Activated CD4-positive, alpha-beta T cell treated with anti-CD3 and anti-CD28 coated beads, Interleukin-2, amount 10 ng/mL, durations not matched to agents 7 days and 5 days (primary cell): ENCODE measurements at regions not wholly inside any gene's neighbourhood (a gene's known extent, or its start where the extent isn't known, plus 50 kb on each side); places are given as distances from the start of the nearest gene placed in this dataset.

Experiments
- CTCF ChIA-PET: fragments of 350-600 bp; sonication (Branson Sonifier 250); formaldehyde crosslinking; loops from one replicate; lab custom pipeline; 2021; ENCODE audit warnings: antibody characterized with exemption; lab: Charles Lee
- POLR2A ChIA-PET: fragments of 350-600 bp; sonication (Branson Sonifier 250); formaldehyde crosslinking; loops from one replicate; lab custom pipeline; 2021; ENCODE audit warnings: antibody characterized with exemption; lab: Charles Lee
- DNase-seq: peaks from one replicate; pipeline ENCODE4 v3.0.0-alpha.2; 2020
- H3K27ac Mint-ChIP-seq: one replicate; pipeline ENCODE4 v1.8.0; 2021; ENCODE audit warnings: mild to moderate bottlenecking, moderate library complexity, mixed read lengths
- H3K27me3 Mint-ChIP-seq: one replicate; pipeline ENCODE4 v1.8.0; 2021; ENCODE audit warnings: mixed read lengths
- H3K36me3 Mint-ChIP-seq: one replicate; pipeline ENCODE4 v1.8.0; 2021; ENCODE audit warnings: low read depth, mixed read lengths
- H3K4me1 Mint-ChIP-seq: one replicate; pipeline ENCODE4 v1.8.0; 2021; ENCODE audit warnings: mixed read lengths
- H3K4me3 Mint-ChIP-seq: one replicate; pipeline ENCODE4 v1.8.0; 2021; ENCODE audit warnings: mild to moderate bottlenecking, moderate library complexity, mixed read lengths
- H3K9me3 Mint-ChIP-seq: one replicate; pipeline ENCODE4 v1.8.0; 2021; ENCODE audit warnings: mixed read lengths

DNA sequence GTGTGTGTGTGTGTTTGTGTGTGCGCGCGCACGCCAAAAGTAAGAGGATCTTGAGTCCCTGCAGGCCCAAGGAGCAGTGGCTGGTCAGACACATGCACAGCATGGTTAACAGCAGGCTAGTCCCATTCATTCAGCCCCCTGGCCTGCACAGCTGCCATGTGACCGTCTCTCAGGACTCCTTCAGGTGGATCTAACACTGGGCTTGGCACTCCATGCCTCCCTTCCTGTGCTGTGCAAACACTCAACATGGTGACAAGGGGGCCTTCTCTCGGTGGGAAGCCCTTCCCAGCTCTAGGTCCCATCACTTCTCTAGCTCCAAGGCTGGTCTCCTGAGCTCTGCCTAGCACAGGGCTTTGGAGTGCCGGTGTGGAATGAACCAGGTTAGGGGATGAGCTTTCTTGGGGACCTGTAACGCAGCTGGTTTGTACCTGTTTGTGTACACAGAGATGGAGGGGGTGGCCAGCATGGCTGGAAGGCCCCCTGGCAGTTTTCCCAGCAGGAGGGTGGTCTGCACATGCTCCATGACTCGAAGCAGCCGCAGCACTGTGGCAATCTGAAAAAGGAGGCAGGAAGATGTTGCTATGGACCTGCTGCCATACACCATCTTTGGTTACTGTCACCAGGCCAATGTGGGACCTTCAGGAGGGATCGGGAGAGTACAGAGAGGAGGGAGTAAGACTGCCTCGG lies 69.4 kb upstream of the GCSH start:
- H3K27ac Mint-ChIP-seq = no peak overlapping the region
- no peaks in the 10 kb centered on the region for H3K9me3 Mint-ChIP-seq
- DNase-seq = no peak
- ChIA-PET CTCF (interaction anchor here (0.5 kb wide), 1 partner anchor 1009 kb away, joined by 3 read pairs; no protein-coding TSS in a partner anchor), POLR2A (no interaction called here)
- H3K4me3 Mint-ChIP-seq = no peak overlapping the region
- no peaks in the 10 kb centered on the region for H3K36me3 Mint-ChIP-seq
- H3K27me3 Mint-ChIP-seq = peaks cover 5% of the 10 kb centered on the region
- no peaks in the 10 kb centered on the region for H3K4me1 Mint-ChIP-seq

GRCh38 chr16:81164958-81165357 lies 68.8 kb upstream of the GCSH start:
- Mint-ChIP-seq H3K27ac (no peak overlapping the region), H3K4me1 (no peaks in the 10 kb centered on the region), H3K9me3 (no peaks in the 10 kb centered on the region), H3K36me3 (no peaks in the 10 kb centered on the region), H3K27me3 (peaks cover 5% of the 10 kb centered on the region), H3K4me3 (no peak overlapping the region)
- ChIA-PET CTCF (no interaction called here), POLR2A (no interaction called here)
- DNase-seq = no peak

DNA sequence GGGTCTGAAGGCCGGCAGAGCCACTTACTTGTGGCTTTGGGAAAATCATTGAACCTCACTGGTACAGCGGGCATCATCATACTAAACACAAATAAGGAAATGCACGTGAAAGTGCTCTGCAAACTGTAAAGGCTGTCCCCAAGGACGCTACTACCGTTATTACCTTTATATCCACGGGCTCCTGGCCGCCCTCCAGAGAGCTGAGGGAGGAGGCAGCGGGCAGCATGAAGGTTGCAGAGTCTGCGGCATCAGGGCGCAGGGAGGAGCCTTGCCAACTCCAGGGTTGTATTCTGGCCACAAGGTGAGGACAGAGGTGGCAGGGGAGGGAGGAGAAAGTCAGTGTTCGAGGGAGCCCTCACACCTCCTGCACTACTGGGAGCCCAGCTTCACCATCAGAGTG lies 68.3 kb upstream of the GCSH start:
- Mint-ChIP-seq H3K36me3 (no peaks in the 10 kb centered on the region), H3K4me3 (no peak overlapping the region), H3K27ac (no peak overlapping the region), H3K9me3 (no peaks in the 10 kb centered on the region), H3K4me1 (no peaks in the 10 kb centered on the region), H3K27me3 (peaks cover 5% of the 10 kb centered on the region)
- DNase-seq = no peak
- CTCF ChIA-PET = no interaction called here
- POLR2A ChIA-PET = no interaction called here

GRCh38 chr16:81163671-81164070 lies 67.5 kb upstream of the GCSH start:
- Mint-ChIP-seq H3K27me3 (peaks cover 5% of the 10 kb centered on the region), H3K4me3 (no peak overlapping the region), H3K27ac (no peak overlapping the region), H3K9me3 (no peaks in the 10 kb centered on the region), H3K36me3 (no peaks in the 10 kb centered on the region), H3K4me1 (no peaks in the 10 kb centered on the region)
- CTCF ChIA-PET = no interaction called here
- POLR2A ChIA-PET = no interaction called here
- no peak for DNase-seq

- Mint-ChIP-seq H3K4me1 (no peaks in the 10 kb centered on the region), H3K9me3 (no peaks in the 10 kb centered on the region), H3K27me3 (no peaks in the 10 kb centered on the region), H3K36me3 (no peaks in the 10 kb centered on the region), H3K27ac (no peak overlapping the region), H3K4me3 (no peak overlapping the region)
- POLR2A ChIA-PET = no interaction called here
- DNase-seq = no peak
- CTCF ChIA-PET = interaction anchor here (1.1 kb wide), 1 partner anchor 160 kb away, joined by 3 read pairs; no protein-coding TSS in a partner anchor
Observed at GRCh38 chr16:81158964-81159363, 62.8 kb upstream of the GCSH start.

DNA sequence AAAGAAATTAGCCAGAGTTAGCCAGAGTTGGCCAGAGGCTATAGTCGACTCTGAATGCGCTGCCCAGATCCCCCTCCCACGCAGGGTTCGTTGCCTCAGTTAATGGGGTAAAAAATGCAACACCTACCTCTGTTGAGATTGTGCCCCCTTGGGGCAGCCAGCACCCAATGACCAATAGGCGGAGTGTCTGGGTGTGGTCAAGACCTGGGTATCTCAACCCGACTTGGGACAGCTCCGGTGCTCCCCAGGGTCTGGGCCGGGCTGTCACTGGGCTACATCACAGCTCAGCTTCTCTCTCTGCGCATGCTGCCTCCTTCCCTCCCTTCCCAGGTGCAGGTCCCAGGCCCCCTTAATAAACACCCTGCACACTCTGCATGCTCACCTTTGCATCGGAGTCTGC lies 59.6 kb upstream of the GCSH start:
- ChIA-PET POLR2A (no interaction called here), CTCF (no interaction called here)
- H3K4me1 Mint-ChIP-seq = no peaks in the 10 kb centered on the region
- no peaks in the 10 kb centered on the region for H3K9me3 Mint-ChIP-seq
- H3K27ac Mint-ChIP-seq = no peak overlapping the region
- H3K27me3 Mint-ChIP-seq = no peaks in the 10 kb centered on the region
- H3K4me3 Mint-ChIP-seq = no peak overlapping the region
- H3K36me3 Mint-ChIP-seq = no peaks in the 10 kb centered on the region
- DNase-seq = no peak

- no peaks in the 10 kb centered on the region for H3K27me3 Mint-ChIP-seq
- ChIA-PET CTCF (interaction anchor here (0.6 kb wide), 1 partner anchor 17 kb away, joined by 4 read pairs; no protein-coding TSS in a partner anchor), POLR2A (no interaction called here)
- H3K4me3 Mint-ChIP-seq = no peak overlapping the region
- H3K4me1 Mint-ChIP-seq = no peaks in the 10 kb centered on the region
- DNase-seq = no peak
- H3K27ac Mint-ChIP-seq = no peak overlapping the region
- no peaks in the 10 kb centered on the region for H3K9me3 Mint-ChIP-seq
- H3K36me3 Mint-ChIP-seq = no peaks in the 10 kb centered on the region
Observed at GRCh38 chr16:81151648-81152310, 55.6 kb upstream of the GCSH start.

DNA sequence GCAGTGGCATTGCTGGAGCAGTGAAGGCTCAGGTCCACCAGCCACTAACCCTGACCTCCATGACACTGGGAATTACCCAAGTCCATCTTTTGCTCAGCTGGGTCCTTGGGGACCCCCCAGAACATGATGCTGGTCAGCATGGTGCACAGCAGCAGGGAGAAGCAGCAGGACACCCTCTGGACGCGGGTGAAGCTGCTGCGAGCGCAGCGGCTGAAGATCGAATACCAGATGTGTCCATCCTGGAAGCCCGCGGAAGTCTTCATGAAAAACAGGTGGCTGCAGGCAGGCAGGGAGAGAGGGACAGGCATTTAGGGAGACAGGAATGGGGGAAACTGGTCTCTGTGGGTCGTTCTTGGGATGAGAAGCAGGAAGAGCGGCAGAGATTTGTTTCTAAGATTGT lies 53.4 kb upstream of the GCSH start:
- no peaks in the 10 kb centered on the region for H3K9me3 Mint-ChIP-seq
- no peak overlapping the region for H3K4me3 Mint-ChIP-seq
- no peaks in the 10 kb centered on the region for H3K36me3 Mint-ChIP-seq
- H3K27ac Mint-ChIP-seq = no peak overlapping the region
- ChIA-PET CTCF (no interaction called here), POLR2A (no interaction called here)
- no peak for DNase-seq
- H3K4me1 Mint-ChIP-seq = no peaks in the 10 kb centered on the region
- no peaks in the 10 kb centered on the region for H3K27me3 Mint-ChIP-seq

- Mint-ChIP-seq H3K4me3 (no peak overlapping the region), H3K9me3 (no peaks in the 10 kb centered on the region), H3K27ac (no peak overlapping the region), H3K36me3 (no peaks in the 10 kb centered on the region), H3K4me1 (no peaks in the 10 kb centered on the region), H3K27me3 (no peaks in the 10 kb centered on the region)
- ChIA-PET CTCF (interaction anchor here (0.7 to 0.8 kb wide), 2 partner anchors 11 to 31 kb away, joined by 3 to 5 read pairs; no protein-coding TSS in a partner anchor), POLR2A (no interaction called here)
- no peak for DNase-seq
Observed at GRCh38 chr16:81148277-81148676, 52.1 kb upstream of the GCSH start.
